WERI-Rb-1 (cell line): ENCODE measurements at regions not wholly inside any gene's neighbourhood (a gene's known extent, or its start where the extent isn't known, plus 50 kb on each side); places are given as distances from the start of the nearest gene placed in this dataset.

Experiments
- DNase-seq: peaks from one replicate; pipeline ENCODE4 v3.0.0-alpha.2; 2020
- H3K27ac ChIP-seq: fragments of 250-450 bp; sonication (Bioruptor Pico); 2 replicates; pipeline ENCODE4 v1.5.1; 2020; ENCODE audit warnings: mild to moderate bottlenecking, moderate library complexity
- H3K27me3 ChIP-seq: fragments of 250-450 bp; sonication (Bioruptor Pico); 2 replicates; pipeline ENCODE4 v1.5.1; 2021; ENCODE audit warnings: mild to moderate bottlenecking, low read depth, moderate library complexity; ENCODE audit not compliant: insufficient read depth, severe bottlenecking
- H3K36me3 ChIP-seq: fragments of 250-450 bp; sonication (Bioruptor Pico); 2 replicates; pipeline ENCODE4 v1.5.1; 2020; ENCODE audit warnings: mild to moderate bottlenecking, moderate library complexity
- H3K4me3 ChIP-seq: 2 replicates; pipeline ENCODE4 v1.5.1; 2011; ENCODE audit warnings: low read depth, mild to moderate bottlenecking, control low read depth, low read length
- H3K9me3 ChIP-seq: fragments of 250-450 bp; sonication (Bioruptor Pico); 2 replicates; pipeline ENCODE4 v1.5.1; 2021; ENCODE audit warnings: mild to moderate bottlenecking, moderate library complexity; ENCODE audit not compliant: severe bottlenecking
- TF ChIP-seq, protein P1 (sequence below): IDR thresholded peaks from 2 replicates; pipeline ENCODE4 v1.5.1; 2011; ENCODE audit warnings: low read depth, mild to moderate bottlenecking, control low read depth, inconsistent platforms, low read length

DNA sequence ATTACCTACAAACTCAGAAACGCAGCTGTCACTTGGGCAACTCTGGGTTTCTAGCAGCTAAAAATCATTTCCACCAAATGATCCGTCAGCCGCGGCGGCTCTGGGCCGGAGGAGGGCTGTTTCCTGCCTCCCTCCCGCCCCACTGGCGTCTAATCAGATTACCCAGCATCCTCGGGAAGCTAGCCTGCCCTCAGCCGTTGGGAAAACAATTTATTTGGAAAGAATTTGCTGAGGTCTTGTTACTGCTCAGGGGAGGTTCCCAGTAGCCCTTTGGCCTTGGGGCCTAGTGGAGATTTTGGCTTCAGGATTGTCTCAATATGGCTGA lies 65.0 kb upstream of the ADGRA1 start:
- Histone ChIP-seq H3K9me3 (peaks cover 4% of the 10 kb centered on the region), H3K36me3 (no peaks in the 10 kb centered on the region), H3K4me3 (no peak overlapping the region), H3K27ac (peak overlapping the region; percentile 49), H3K27me3 (no peaks in the 10 kb centered on the region)
- DNase-seq, result peak; percentile 73
- TF ChIP-seq, protein P1, sequence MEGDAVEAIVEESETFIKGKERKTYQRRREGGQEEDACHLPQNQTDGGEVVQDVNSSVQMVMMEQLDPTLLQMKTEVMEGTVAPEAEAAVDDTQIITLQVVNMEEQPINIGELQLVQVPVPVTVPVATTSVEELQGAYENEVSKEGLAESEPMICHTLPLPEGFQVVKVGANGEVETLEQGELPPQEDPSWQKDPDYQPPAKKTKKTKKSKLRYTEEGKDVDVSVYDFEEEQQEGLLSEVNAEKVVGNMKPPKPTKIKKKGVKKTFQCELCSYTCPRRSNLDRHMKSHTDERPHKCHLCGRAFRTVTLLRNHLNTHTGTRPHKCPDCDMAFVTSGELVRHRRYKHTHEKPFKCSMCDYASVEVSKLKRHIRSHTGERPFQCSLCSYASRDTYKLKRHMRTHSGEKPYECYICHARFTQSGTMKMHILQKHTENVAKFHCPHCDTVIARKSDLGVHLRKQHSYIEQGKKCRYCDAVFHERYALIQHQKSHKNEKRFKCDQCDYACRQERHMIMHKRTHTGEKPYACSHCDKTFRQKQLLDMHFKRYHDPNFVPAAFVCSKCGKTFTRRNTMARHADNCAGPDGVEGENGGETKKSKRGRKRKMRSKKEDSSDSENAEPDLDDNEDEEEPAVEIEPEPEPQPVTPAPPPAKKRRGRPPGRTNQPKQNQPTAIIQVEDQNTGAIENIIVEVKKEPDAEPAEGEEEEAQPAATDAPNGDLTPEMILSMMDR, result no peak

DNA sequence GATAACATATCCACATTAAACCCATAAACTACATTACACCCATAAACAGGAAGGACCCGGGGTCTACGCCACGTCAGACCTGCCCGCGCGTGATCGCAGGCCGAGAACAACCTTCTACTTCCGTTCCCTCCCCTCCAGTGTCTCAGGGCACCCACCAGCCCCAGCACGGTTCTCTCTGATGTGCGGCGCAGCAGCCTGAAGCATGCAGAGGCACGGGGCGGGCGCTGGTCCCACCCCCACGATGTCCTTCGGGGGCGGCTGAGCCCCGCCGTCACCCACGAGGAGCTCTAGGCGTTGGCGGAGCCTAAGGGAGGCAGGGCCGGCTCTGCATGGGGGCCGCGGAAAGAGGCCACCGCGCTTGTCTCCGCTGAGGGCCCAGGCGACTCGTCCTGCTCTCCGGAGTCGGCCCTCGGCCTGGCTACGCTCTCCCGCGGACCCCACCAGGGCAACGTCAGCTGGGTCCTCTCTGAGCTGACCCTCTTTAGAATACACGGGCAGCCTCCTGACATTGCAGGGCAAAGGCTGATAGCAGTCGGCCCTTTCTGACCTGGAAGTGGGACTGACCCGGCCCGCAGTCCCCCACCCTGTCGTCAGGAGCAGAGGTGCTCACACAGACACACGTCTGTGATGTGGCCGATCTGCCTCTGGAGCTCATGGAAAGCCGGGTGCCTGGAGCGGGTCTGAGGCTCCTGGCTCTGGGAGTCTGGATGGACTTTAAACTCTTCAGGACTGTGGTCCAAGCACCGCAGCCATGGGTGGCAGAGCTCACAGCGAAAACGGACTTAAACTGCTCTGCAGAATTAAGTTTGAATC lies 65.6 kb upstream of the ADGRA1 start:
- H3K27ac ChIP-seq, result peak overlapping the region; percentile 49
- H3K27me3 ChIP-seq, result no peaks in the 10 kb centered on the region
- TF ChIP-seq, protein P1, result no peak
- H3K9me3 ChIP-seq, result peaks cover 4% of the 10 kb centered on the region
- H3K36me3 ChIP-seq, result no peaks in the 10 kb centered on the region
- DNase-seq, result peak; percentile 22
- no peak overlapping the region for H3K4me3 ChIP-seq

DNA sequence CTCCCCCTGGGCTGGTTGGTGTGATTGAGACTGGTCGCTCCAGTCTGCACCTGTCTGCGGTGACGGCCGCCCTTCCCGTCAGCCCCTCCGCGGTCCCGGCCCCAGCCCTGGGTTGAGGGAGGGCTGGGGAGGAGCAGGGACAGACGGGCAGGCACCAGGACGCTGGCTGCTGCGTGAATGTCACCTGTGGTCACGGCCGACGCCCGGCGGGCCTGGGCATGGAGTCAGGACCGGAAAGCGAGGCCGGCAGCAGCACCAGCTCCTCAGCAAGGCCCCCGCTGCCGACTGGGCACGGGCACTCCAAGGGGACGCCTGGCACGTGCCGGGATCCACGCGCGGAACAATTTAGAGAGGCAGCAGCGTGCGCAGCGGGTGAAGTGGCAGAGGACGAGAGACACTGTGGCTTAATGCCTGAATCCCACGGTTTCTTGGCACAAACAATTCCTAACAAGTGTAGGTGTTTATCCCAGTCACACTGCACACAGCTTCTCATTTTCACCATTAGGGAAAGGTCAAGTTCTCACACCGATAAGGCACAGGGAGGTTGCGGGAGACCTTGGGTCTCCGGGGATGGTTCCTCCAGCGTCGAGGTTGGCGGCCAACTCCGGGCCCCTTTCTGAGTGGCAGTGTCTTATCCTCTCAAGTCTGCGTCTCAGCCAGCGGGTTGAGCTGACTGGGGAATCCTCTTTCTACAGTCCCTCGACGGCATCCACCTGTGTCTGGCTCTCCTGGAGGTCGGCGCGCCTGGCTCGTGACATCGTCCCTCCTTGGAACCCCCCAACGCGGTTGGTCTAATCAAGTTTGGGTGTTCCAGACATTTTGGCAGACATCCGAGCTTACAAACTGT lies 66.4 kb upstream of the ADGRA1 start:
- Histone ChIP-seq H3K27me3 (no peaks in the 10 kb centered on the region), H3K36me3 (no peaks in the 10 kb centered on the region), H3K9me3 (peaks cover 4% of the 10 kb centered on the region), H3K27ac (no peak overlapping the region), H3K4me3 (no peak overlapping the region)
- TF ChIP-seq, protein P1, result no peak
- no peak for DNase-seq

DNA sequence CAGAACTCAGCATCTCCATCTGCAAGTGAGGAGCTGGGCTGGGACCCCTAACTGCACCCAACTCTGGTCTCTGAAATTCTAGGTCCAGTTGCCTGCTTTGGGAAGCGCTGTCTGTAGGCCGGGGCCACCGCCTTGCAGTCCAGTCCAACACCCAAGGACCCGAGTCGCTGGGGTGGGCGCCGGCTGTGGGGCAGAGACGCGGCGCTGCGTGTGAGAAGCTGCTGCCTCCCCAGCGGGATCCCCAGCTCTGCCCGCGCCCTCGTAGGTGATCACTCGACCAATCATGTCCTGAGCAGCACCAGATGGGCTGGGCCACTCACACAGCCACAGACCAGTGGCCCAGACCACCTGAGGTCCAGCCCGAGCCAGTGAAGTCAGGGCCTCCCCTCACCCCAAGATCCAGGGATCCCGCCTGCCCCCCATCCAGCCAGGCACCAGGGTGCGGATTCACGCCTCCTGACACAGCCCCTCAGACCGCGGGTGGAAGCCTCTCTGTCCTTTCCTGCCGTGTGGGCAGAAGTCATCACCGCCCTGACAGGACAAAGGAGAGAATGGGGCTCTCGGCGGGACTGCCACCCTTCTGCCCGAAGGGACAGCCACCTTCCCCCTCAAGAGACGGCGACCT lies 67.4 kb upstream of the ADGRA1 start:
- Histone ChIP-seq H3K36me3 (no peaks in the 10 kb centered on the region), H3K4me3 (no peak overlapping the region), H3K9me3 (peaks cover 4% of the 10 kb centered on the region), H3K27me3 (no peaks in the 10 kb centered on the region), H3K27ac (no peak overlapping the region)
- TF ChIP-seq, protein P1, result no peak
- no peak for DNase-seq

DNA sequence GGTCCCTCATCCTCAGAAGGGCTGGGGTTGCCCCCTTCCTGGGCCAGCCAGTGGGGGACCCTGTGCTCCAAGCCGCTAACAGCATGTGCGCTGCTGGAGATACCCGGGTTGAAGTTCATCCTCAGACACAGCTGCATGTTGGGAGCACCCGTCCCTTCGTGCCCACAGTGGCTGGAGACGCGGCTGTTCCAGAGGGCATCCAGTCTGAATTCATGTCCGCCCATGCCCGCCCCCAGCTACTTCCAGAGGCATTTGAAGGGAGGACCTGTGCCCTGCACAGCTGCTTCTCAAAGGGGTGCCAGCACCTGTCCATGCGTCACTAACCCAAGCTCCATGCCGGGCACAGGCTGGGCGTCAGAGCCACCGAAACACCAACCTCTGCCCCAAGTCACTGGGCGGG lies 68.1 kb upstream of the ADGRA1 start:
- TF ChIP-seq, protein P1, result no peak
- H3K9me3 ChIP-seq, result peaks cover 4% of the 10 kb centered on the region
- no peaks in the 10 kb centered on the region for H3K27me3 ChIP-seq
- H3K27ac ChIP-seq, result no peak overlapping the region
- H3K36me3 ChIP-seq, result no peaks in the 10 kb centered on the region
- no peak for DNase-seq
- no peak overlapping the region for H3K4me3 ChIP-seq
